ENCODE measurements at regions not wholly inside any gene's neighbourhood (a gene's known extent, or its start where the extent isn't known, plus 50 kb on each side); places are given as distances from the start of the nearest gene placed in this dataset.

GRCh38 chr14:55881577-55882241, 236.5 kb upstream of the PELI2 start:
- peaks cover 5% of the 10 kb centered on the region for H3K27me3 ChIP-seq (ENCODE audit: control insufficient read depth, insufficient read depth, low read length)
- H4K20me1 ChIP-seq (ENCODE audit: control insufficient read depth, extremely low read depth, insufficient read depth, low read length): no peaks in the 10 kb centered on the region
- no peaks in the 10 kb centered on the region for H3K36me3 ChIP-seq (ENCODE audit: control insufficient read depth, insufficient read depth, low read length)
- DNase-seq (ENCODE audit: low read depth in 2 of 2): peak in 1 of 2 donors; percentile 65
- no peaks in the 10 kb centered on the region for H3K4me1 ChIP-seq (ENCODE audit: control insufficient read depth, extremely low read depth, insufficient read depth, low read length)
- H3K4me3 ChIP-seq (replicated peaks in 1 of 4; ENCODE audit: control extremely low read depth in 1 of 4, insufficient read depth in 1 of 4, low read depth in 3 of 4, low read length in 4 of 4): no peak overlapping the region
- H3K4me2 ChIP-seq (ENCODE audit: extremely low read depth, insufficient read depth, low read length): no peak overlapping the region
- no peaks in the 10 kb centered on the region for H3K9me3 ChIP-seq (ENCODE audit: control insufficient read depth, insufficient read depth, low read depth, low read length)
- no peak overlapping the region for H3K9ac ChIP-seq (ENCODE audit: insufficient read depth, low read length)
- H3K79me2 ChIP-seq (ENCODE audit: control insufficient read depth, insufficient read depth, low read length): no peaks in the 10 kb centered on the region
- no peak overlapping the region for H2AFZ ChIP-seq (ENCODE audit: low read length)
- H3K27ac ChIP-seq (ENCODE audit: insufficient read depth, low read length): no peak overlapping the region
- TF ChIP-seq EZH2 (IDR thresholded peaks at IDR 0.05; ENCODE audit: low read length, missing control alignments) (no peak), CTCF (conservative IDR thresholded peaks at IDR 0.05 in 1 of 2, IDR thresholded peaks at IDR 0.05 in 1 of 2; ENCODE audit: low read depth in 1 of 2, low read length in 2 of 2) (no peak)

GRCh38 chr14:55884819-55885218, 233.4 kb upstream of the PELI2 start:
- no peak overlapping the region for H3K4me2 ChIP-seq (ENCODE audit: extremely low read depth, insufficient read depth, low read length)
- H3K4me1 ChIP-seq (ENCODE audit: control insufficient read depth, extremely low read depth, insufficient read depth, low read length): no peaks in the 10 kb centered on the region
- DNase-seq (ENCODE audit: low read depth in 2 of 2): peak in 1 of 2 donors; percentile 55
- H3K9me3 ChIP-seq (ENCODE audit: control insufficient read depth, insufficient read depth, low read depth, low read length): no peaks in the 10 kb centered on the region
- H3K79me2 ChIP-seq (ENCODE audit: control insufficient read depth, insufficient read depth, low read length): no peaks in the 10 kb centered on the region
- no peak overlapping the region for H2AFZ ChIP-seq (ENCODE audit: low read length)
- H3K9ac ChIP-seq (ENCODE audit: insufficient read depth, low read length): no peak overlapping the region
- H3K4me3 ChIP-seq (replicated peaks in 1 of 4; ENCODE audit: control extremely low read depth in 1 of 4, insufficient read depth in 1 of 4, low read depth in 3 of 4, low read length in 4 of 4): no peak overlapping the region
- H3K27ac ChIP-seq (ENCODE audit: insufficient read depth, low read length): no peak overlapping the region
- no peaks in the 10 kb centered on the region for H4K20me1 ChIP-seq (ENCODE audit: control insufficient read depth, extremely low read depth, insufficient read depth, low read length)
- TF ChIP-seq EZH2 (IDR thresholded peaks at IDR 0.05; ENCODE audit: low read length, missing control alignments): no peak
- TF ChIP-seq CTCF (conservative IDR thresholded peaks at IDR 0.05 in 1 of 2, IDR thresholded peaks at IDR 0.05 in 1 of 2; ENCODE audit: low read depth in 1 of 2, low read length in 2 of 2): no peak
- no peaks in the 10 kb centered on the region for H3K36me3 ChIP-seq (ENCODE audit: control insufficient read depth, insufficient read depth, low read length)
- peaks cover 3% of the 10 kb centered on the region for H3K27me3 ChIP-seq (ENCODE audit: control insufficient read depth, insufficient read depth, low read length)

- no peak for TF ChIP-seq CTCF (conservative IDR thresholded peaks at IDR 0.05 in 1 of 2, IDR thresholded peaks at IDR 0.05 in 1 of 2; ENCODE audit: low read depth in 1 of 2, low read length in 2 of 2)
- no peaks in the 10 kb centered on the region for H3K79me2 ChIP-seq (ENCODE audit: control insufficient read depth, insufficient read depth, low read length)
- no peak overlapping the region for H2AFZ ChIP-seq (ENCODE audit: low read length)
- no peaks in the 10 kb centered on the region for H3K4me1 ChIP-seq (ENCODE audit: control insufficient read depth, extremely low read depth, insufficient read depth, low read length)
- H4K20me1 ChIP-seq (ENCODE audit: control insufficient read depth, extremely low read depth, insufficient read depth, low read length): no peaks in the 10 kb centered on the region
- H3K27ac ChIP-seq (ENCODE audit: insufficient read depth, low read length): no peak overlapping the region
- peaks cover 6% of the 10 kb centered on the region for H3K27me3 ChIP-seq (ENCODE audit: control insufficient read depth, insufficient read depth, low read length)
- no peaks in the 10 kb centered on the region for H3K9me3 ChIP-seq (ENCODE audit: control insufficient read depth, insufficient read depth, low read depth, low read length)
- no peak for DNase-seq (ENCODE audit: low read depth in 2 of 2)
- H3K36me3 ChIP-seq (ENCODE audit: control insufficient read depth, insufficient read depth, low read length): no peaks in the 10 kb centered on the region
- no peak overlapping the region for H3K9ac ChIP-seq (ENCODE audit: insufficient read depth, low read length)
- H3K4me2 ChIP-seq (ENCODE audit: extremely low read depth, insufficient read depth, low read length): no peak overlapping the region
- H3K4me3 ChIP-seq (replicated peaks in 1 of 4; ENCODE audit: control extremely low read depth in 1 of 4, insufficient read depth in 1 of 4, low read depth in 3 of 4, low read length in 4 of 4): no peak overlapping the region
Measured at GRCh38 chr14:55889124-55889523, 229.1 kb upstream of the PELI2 start.
